ENCODE measurements at regions not wholly inside any gene's neighbourhood (a gene's known extent, or its start where the extent isn't known, plus 50 kb on each side); places are given as distances from the start of the nearest gene placed in this dataset.

- TF ChIP-seq REST (IDR thresholded peaks at IDR 0.05; ENCODE audit: unreplicated experiment) (no peak), JUNB (IDR thresholded peaks at IDR 0.05; ENCODE audit: unreplicated experiment) (no peak), POLR2AphosphoS5 (IDR thresholded peaks at IDR 0.05; ENCODE audit: low read depth) (no peak), STAT1 (IDR thresholded peaks at IDR 0.05; ENCODE audit: unreplicated experiment) (no peak), CTCF (conservative IDR thresholded peaks at IDR 0.05; ENCODE audit: low read depth in 2 of 2) (no peak), ETS1 (IDR thresholded peaks at IDR 0.05) (no peak), EZH2 (IDR thresholded peaks at IDR 0.05; ENCODE audit: low read depth, unreplicated experiment) (no peak), NANOG (IDR thresholded peaks at IDR 0.05; ENCODE audit: borderline replicate concordance) (no peak)
Observed at GRCh38 chr17:71710816-71711215, 410.0 kb upstream of the SOX9 start (continued).

GRCh38 chr17:71713846-71714245 lies 407.0 kb upstream of the SOX9 start:
- ATAC-seq (no peak), DNase-seq (ENCODE audit: low spot score) (no peak)
- H3K4me1 Mint-ChIP-seq, result peaks cover 15% of the 10 kb centered on the region
- H3F3A ChIP-seq (replicated peaks; ENCODE audit: low read depth), result no peaks in the 10 kb centered on the region
- no peak overlapping the region for H3K4me3 ChIP-seq
- H3K27ac ChIP-seq (ENCODE audit: low read depth), result no peak overlapping the region
- no peaks in the 10 kb centered on the region for H3K4me1 ChIP-seq (ENCODE audit: insufficient read depth)
- peaks cover 2% of the 10 kb centered on the region for H3K27me3 Mint-ChIP-seq (ENCODE audit: insufficient read depth, low read depth, poor library complexity)
- no peaks in the 10 kb centered on the region; the same call in 1 of the 2 replicates for H3K9me2 ChIP-seq (ENCODE audit: insufficient read depth)
- H3K36me3 Mint-ChIP-seq (ENCODE audit: low read depth), result no peaks in the 10 kb centered on the region
- H4K20me1 ChIP-seq (replicated peaks; ENCODE audit: insufficient read depth), result no peaks in the 10 kb centered on the region
- H3K36me3 ChIP-seq (ENCODE audit: insufficient read depth), result no peaks in the 10 kb centered on the region
- no peak overlapping the region for H3K27ac Mint-ChIP-seq
- no peak overlapping the region for H3K4me2 ChIP-seq
- peaks cover 4% of the 10 kb centered on the region; the same call in 1 of the 3 replicates for H3K9me3 Mint-ChIP-seq
- H3K79me2 ChIP-seq (replicated peaks; ENCODE audit: insufficient read depth), result no peaks in the 10 kb centered on the region
- no peaks in the 10 kb centered on the region for H3K27me3 ChIP-seq (ENCODE audit: insufficient read depth)
- H2AFZ ChIP-seq, result no peak overlapping the region
- no peak overlapping the region for H3K4me3 Mint-ChIP-seq
- TF ChIP-seq ZNF462 (CRISPR knock-in tag; IDR thresholded peaks at IDR 0.05) (no peak), ETS1 (IDR thresholded peaks at IDR 0.05) (no peak), CREB1 (CRISPR knock-in tag; IDR thresholded peaks at IDR 0.05; ENCODE audit: low read depth) (no peak), POLR2AphosphoS5 (IDR thresholded peaks at IDR 0.05; ENCODE audit: low read depth) (no peak), JUNB (IDR thresholded peaks at IDR 0.05; ENCODE audit: unreplicated experiment) (no peak), NANOG (IDR thresholded peaks at IDR 0.05; ENCODE audit: borderline replicate concordance) (no peak)

Measured in GM23338 (cell line).